Karpas-422 (cell line): ENCODE measurements at regions not wholly inside any gene's neighbourhood (a gene's known extent, or its start where the extent isn't known, plus 50 kb on each side); places are given as distances from the start of the nearest gene placed in this dataset.

ENCODE experiments used
- DNase-seq: peaks from one replicate; pipeline ENCODE4 v3.0.0-alpha.2; 2015
- H2AFZ ChIP-seq: fragments of 200-600 bp; sonication (generic); 2 replicates; pipeline ENCODE4 v1.6.1; 2014; ENCODE audit warnings: antibody characterized with exemption, low read length, mixed read lengths
- H3K27ac ChIP-seq: fragments of 200-600 bp; sonication (generic); 2 replicates; pipeline ENCODE4 v1.5.1; 2014; ENCODE audit warnings: mild to moderate bottlenecking, low read length, moderate library complexity
- H3K27me3 ChIP-seq: fragments of 200-600 bp; sonication (generic); 2 replicates; pipeline ENCODE4 v1.6.1; 2014; ENCODE audit warnings: low read length, mixed read lengths
- H3K36me3 ChIP-seq: fragments of 200-600 bp; sonication (generic); 2 replicates; pipeline ENCODE4 v1.6.1; 2014; ENCODE audit warnings: low read length, mixed read lengths; ENCODE audit not compliant: insufficient read depth
- H3K4me1 ChIP-seq: fragments of 200-600 bp; sonication (generic); 2 replicates; pipeline ENCODE4 v1.6.1; 2014; ENCODE audit warnings: mild to moderate bottlenecking, low read length, mixed read lengths
- H3K4me2 ChIP-seq: fragments of 200-600 bp; sonication (generic); 2 replicates; pipeline ENCODE4 v1.6.1; 2014; ENCODE audit warnings: low read length, low read depth, mild to moderate bottlenecking; ENCODE audit not compliant: poor library complexity, severe bottlenecking
- H3K4me3 ChIP-seq: fragments of 200-600 bp; sonication (generic); 2 replicates; pipeline ENCODE4 v1.5.1; 2014; ENCODE audit warnings: mild to moderate bottlenecking, antibody characterized with exemption, low read length, mixed read lengths
- H3K79me2 ChIP-seq: fragments of 200-600 bp; sonication (generic); 2 replicates; pipeline ENCODE4 v1.6.1; 2014; ENCODE audit warnings: mild to moderate bottlenecking, low read length, mixed read lengths
- H3K9ac ChIP-seq: fragments of 200-600 bp; sonication (generic); 2 replicates; pipeline ENCODE4 v1.6.0; 2014; ENCODE audit warnings: low read length
- H3K9me2 ChIP-seq: fragments of 200-600 bp; sonication (generic), shearing (Covaris generic); replicated peaks from 2 replicates; pipeline ENCODE4 v1.6.0; 2014; ENCODE audit warnings: mild to moderate bottlenecking, low read length, moderate library complexity; ENCODE audit not compliant: insufficient read depth
- H3K9me3 ChIP-seq: fragments of 300-700, 200-600 bp; sonication (generic); 2 replicates; pipeline ENCODE4 v1.6.1; 2014; ENCODE audit warnings: low read length, mixed read lengths
- H4K20me1 ChIP-seq: fragments of 200-600 bp; sonication (generic); 2 replicates; pipeline ENCODE4 v1.6.1; 2014; ENCODE audit warnings: mild to moderate bottlenecking, antibody characterized with exemption, low read length, low read depth; ENCODE audit not compliant: insufficient read depth

- no peak overlapping the region for H3K4me3 ChIP-seq
- no peak overlapping the region for H3K4me2 ChIP-seq
- no peak overlapping the region for H3K9ac ChIP-seq
- H3K9me3 ChIP-seq: no peaks in the 10 kb centered on the region
- H3K27ac ChIP-seq: no peak overlapping the region
- no peaks in the 10 kb centered on the region for H3K4me1 ChIP-seq
- H2AFZ ChIP-seq: no peak overlapping the region
- no peaks in the 10 kb centered on the region for H3K79me2 ChIP-seq
- no peaks in the 10 kb centered on the region for H3K27me3 ChIP-seq
- no peaks in the 10 kb centered on the region for H3K36me3 ChIP-seq
- H3K9me2 ChIP-seq: no peaks in the 10 kb centered on the region
- DNase-seq: no peak
- no peaks in the 10 kb centered on the region for H4K20me1 ChIP-seq
Measured at GRCh38 chr2:190762566-190762965, 113.7 kb downstream of the NAB1 start.

DNA sequence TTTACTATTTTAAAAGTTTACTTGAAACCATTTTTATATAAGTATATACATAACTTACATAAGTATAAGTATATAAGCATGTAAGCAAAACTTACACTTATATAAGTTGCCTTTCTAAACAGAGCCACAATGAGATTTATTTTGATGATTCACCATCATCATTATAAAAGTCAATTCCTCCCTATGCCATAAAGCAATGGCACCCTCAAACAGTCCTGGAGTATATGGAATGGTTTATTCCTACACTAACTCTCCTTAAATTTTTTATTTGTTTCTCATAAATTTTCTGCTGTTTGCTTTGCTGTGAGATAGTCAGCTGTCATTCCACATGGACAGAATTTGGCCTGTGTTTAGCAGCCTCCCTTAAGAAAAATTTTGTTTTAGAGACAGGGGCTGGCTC is 114.2 kb downstream of the NAB1 start:
- H3K4me1 ChIP-seq: no peaks in the 10 kb centered on the region
- H3K36me3 ChIP-seq: no peaks in the 10 kb centered on the region
- no peak overlapping the region for H3K4me2 ChIP-seq
- H3K9me2 ChIP-seq: no peaks in the 10 kb centered on the region
- H3K27me3 ChIP-seq: no peaks in the 10 kb centered on the region
- H2AFZ ChIP-seq: no peak overlapping the region
- H3K9me3 ChIP-seq: no peaks in the 10 kb centered on the region
- H4K20me1 ChIP-seq: no peaks in the 10 kb centered on the region
- no peak overlapping the region for H3K4me3 ChIP-seq
- no peak overlapping the region for H3K27ac ChIP-seq
- no peak for DNase-seq
- no peaks in the 10 kb centered on the region for H3K79me2 ChIP-seq
- H3K9ac ChIP-seq: no peak overlapping the region

DNA sequence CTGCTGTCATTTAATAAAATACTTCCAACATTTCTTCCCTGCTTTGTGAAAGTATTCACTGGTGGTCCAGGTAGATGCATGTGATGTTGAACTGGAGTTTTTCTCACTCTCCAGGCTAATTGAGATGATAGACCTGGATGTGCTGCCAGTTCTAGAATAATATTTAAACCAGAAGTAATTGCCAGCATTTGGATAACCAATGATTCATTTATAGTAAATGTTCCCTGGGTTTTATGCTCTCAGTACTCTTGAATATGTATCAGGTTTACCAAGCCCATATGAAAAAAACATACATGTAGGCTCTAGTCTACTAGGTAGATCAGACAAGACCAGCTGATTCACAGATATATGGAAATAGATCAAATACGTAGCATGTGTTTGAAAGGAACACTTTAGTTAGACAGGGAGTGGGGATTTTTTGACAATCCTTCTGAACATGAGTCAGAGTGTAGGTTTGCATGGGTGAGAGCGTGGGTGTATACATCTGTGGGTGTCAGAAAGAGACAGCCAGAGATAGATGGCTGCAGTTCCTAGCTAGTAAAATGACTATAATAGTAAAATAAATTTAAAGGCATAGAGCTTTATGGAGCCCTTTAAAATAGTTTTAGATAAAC is 115.1 kb downstream of the NAB1 start:
- Histone ChIP-seq H2AFZ (no peak overlapping the region), H3K4me1 (no peaks in the 10 kb centered on the region), H3K27ac (no peak overlapping the region), H3K27me3 (no peaks in the 10 kb centered on the region), H3K4me2 (no peak overlapping the region), H3K9me3 (no peaks in the 10 kb centered on the region), H3K9me2 (no peaks in the 10 kb centered on the region), H3K36me3 (no peaks in the 10 kb centered on the region), H4K20me1 (no peaks in the 10 kb centered on the region), H3K79me2 (no peaks in the 10 kb centered on the region), H3K9ac (no peak overlapping the region), H3K4me3 (no peak overlapping the region)
- DNase-seq: no peak

DNA sequence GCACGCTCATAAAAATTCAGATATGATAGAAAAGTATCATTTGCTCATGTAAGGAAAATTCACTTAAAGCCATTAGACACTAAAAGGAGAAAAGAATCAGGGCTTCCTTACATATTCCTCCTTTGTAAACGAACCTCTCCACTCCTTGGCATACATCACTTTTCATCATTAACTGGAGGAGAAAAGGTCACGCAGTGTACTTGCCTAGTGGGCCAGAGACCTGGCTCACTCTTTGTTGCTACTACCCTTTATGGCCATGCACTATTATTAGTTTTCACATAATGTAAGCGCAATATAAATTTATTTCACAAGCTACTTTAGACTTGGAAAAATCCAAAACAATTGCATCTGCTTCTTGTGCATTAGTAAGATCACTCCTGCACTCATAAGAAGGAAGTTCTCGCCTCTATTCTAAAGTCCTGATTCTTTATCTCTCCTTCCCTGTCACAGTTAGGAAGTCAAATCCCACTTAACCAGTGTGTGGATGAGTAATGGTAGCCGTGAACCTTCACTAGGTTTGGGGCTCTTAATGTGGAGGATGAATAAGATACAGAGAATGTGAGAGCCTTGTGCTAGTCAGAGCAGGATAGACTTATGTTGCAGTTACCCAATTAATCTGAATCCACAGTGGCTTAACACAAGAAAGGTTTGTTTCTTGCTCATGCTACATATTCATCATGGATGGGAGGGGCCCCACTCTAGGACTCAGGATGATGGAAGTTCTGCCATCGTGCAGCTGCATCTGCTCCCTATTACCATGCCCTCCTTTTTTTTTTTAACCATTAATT is 115.0 kb upstream of the GLS start:
- Histone ChIP-seq H3K36me3 (no peaks in the 10 kb centered on the region), H3K27ac (no peak overlapping the region), H3K4me3 (no peak overlapping the region), H3K4me2 (no peak overlapping the region), H3K4me1 (no peaks in the 10 kb centered on the region), H3K9me2 (no peaks in the 10 kb centered on the region), H3K79me2 (no peaks in the 10 kb centered on the region), H3K9me3 (no peaks in the 10 kb centered on the region), H3K9ac (no peak overlapping the region), H4K20me1 (no peaks in the 10 kb centered on the region), H3K27me3 (no peaks in the 10 kb centered on the region), H2AFZ (no peak overlapping the region)
- no peak for DNase-seq

- H2AFZ ChIP-seq: no peak overlapping the region; the same call in 1 of the 2 replicates
- H3K79me2 ChIP-seq: no peaks in the 10 kb centered on the region
- H3K4me1 ChIP-seq: no peaks in the 10 kb centered on the region
- DNase-seq: no peak
- no peak overlapping the region for H3K27ac ChIP-seq
- H3K9me2 ChIP-seq: no peaks in the 10 kb centered on the region
- H3K27me3 ChIP-seq: no peaks in the 10 kb centered on the region
- no peak overlapping the region for H3K4me2 ChIP-seq
- H4K20me1 ChIP-seq: no peaks in the 10 kb centered on the region
- H3K9ac ChIP-seq: no peak overlapping the region
- no peaks in the 10 kb centered on the region for H3K9me3 ChIP-seq
- H3K4me3 ChIP-seq: no peak overlapping the region
- no peaks in the 10 kb centered on the region for H3K36me3 ChIP-seq
Measured at GRCh38 chr2:190766174-190766572, 114.4 kb upstream of the GLS start.

GRCh38 chr2:190766595-190766994 is 114.0 kb upstream of the GLS start:
- Histone ChIP-seq H3K9me2 (no peaks in the 10 kb centered on the region), H3K36me3 (no peaks in the 10 kb centered on the region), H3K9ac (no peak overlapping the region), H3K9me3 (no peaks in the 10 kb centered on the region), H3K79me2 (no peaks in the 10 kb centered on the region), H3K4me2 (no peak overlapping the region), H4K20me1 (no peaks in the 10 kb centered on the region), H2AFZ (peak overlapping the region; percentile 18; the same call in 1 of the 2 replicates), H3K4me3 (no peak overlapping the region), H3K27me3 (no peaks in the 10 kb centered on the region), H3K27ac (no peak overlapping the region), H3K4me1 (no peaks in the 10 kb centered on the region)
- no peak for DNase-seq

- Histone ChIP-seq H3K4me1 (no peaks in the 10 kb centered on the region), H2AFZ (no peak overlapping the region), H3K36me3 (no peaks in the 10 kb centered on the region), H3K9ac (no peak overlapping the region), H3K79me2 (no peaks in the 10 kb centered on the region), H3K4me3 (no peak overlapping the region), H3K4me2 (no peak overlapping the region), H3K27ac (no peak overlapping the region), H3K9me3 (no peaks in the 10 kb centered on the region), H4K20me1 (no peaks in the 10 kb centered on the region), H3K9me2 (no peaks in the 10 kb centered on the region), H3K27me3 (no peaks in the 10 kb centered on the region)
- no peak for DNase-seq
Measured at GRCh38 chr2:190767821-190768220, 112.8 kb upstream of the GLS start.

GRCh38 chr2:190769258-190769657 is 111.4 kb upstream of the GLS start:
- Histone ChIP-seq H3K4me2 (no peak overlapping the region), H3K79me2 (no peaks in the 10 kb centered on the region), H3K9ac (no peak overlapping the region), H2AFZ (no peak overlapping the region), H3K9me2 (no peaks in the 10 kb centered on the region), H3K4me1 (no peaks in the 10 kb centered on the region), H3K36me3 (no peaks in the 10 kb centered on the region), H3K27me3 (no peaks in the 10 kb centered on the region), H3K9me3 (no peaks in the 10 kb centered on the region), H3K4me3 (no peak overlapping the region), H4K20me1 (no peaks in the 10 kb centered on the region), H3K27ac (no peak overlapping the region)
- DNase-seq: no peak
